Activated CD4-positive, alpha-beta T cell treated with anti-CD3 and anti-CD28 coated beads for 1 hour (primary cell): ENCODE measurements at regions not wholly inside any gene's neighbourhood (a gene's known extent, or its start where the extent isn't known, plus 50 kb on each side); places are given as distances from the start of the nearest gene placed in this dataset.

Experiments used
- DNase-seq: peaks from one replicate; pipeline ENCODE4 v3.0.0-alpha.2; 2020

- DNase-seq: no peak
Measured at GRCh38 chr2:134128746-134129145, 125.1 kb upstream of the MGAT5 start.

- no peak for DNase-seq
Measured at GRCh38 chr2:134129900-134130537, 123.9 kb upstream of the MGAT5 start.

- DNase-seq: no peak
Measured at GRCh38 chr2:134131681-134132489, 122.0 kb upstream of the MGAT5 start.

- DNase-seq: no peak
Measured at GRCh38 chr2:134132490-134132857, 121.4 kb upstream of the MGAT5 start.

GRCh38 chr2:134133622-134134312, 120.1 kb upstream of the MGAT5 start:
- DNase-seq: no peak

GRCh38 chr2:134134313-134134706, 119.6 kb upstream of the MGAT5 start:
- no peak for DNase-seq

- DNase-seq: no peak
Measured at GRCh38 chr2:134134827-134135226, 119.0 kb upstream of the MGAT5 start.

GRCh38 chr2:134135793-134136192, 118.1 kb upstream of the MGAT5 start:
- no peak for DNase-seq

GRCh38 chr2:134136731-134137130, 117.1 kb upstream of the MGAT5 start:
- no peak for DNase-seq

GRCh38 chr2:134137182-134137611, 116.7 kb upstream of the MGAT5 start:
- DNase-seq: no peak

- no peak for DNase-seq
Measured at GRCh38 chr2:134138115-134138514, 115.8 kb upstream of the MGAT5 start.

- DNase-seq: no peak
Measured at GRCh38 chr2:134139611-134140010, 114.3 kb upstream of the MGAT5 start.

GRCh38 chr2:134140251-134140661, 113.6 kb upstream of the MGAT5 start:
- DNase-seq: no peak

- no peak for DNase-seq
Measured at GRCh38 chr2:134141598-134142340, 112.1 kb upstream of the MGAT5 start.

- DNase-seq: no peak
Measured at GRCh38 chr2:134142341-134142738, 111.5 kb upstream of the MGAT5 start.

GRCh38 chr2:134142903-134143302, 111.0 kb upstream of the MGAT5 start:
- DNase-seq: no peak

GRCh38 chr2:134143568-134143967, 110.3 kb upstream of the MGAT5 start:
- no peak for DNase-seq

GRCh38 chr2:134144081-134144596, 109.7 kb upstream of the MGAT5 start:
- DNase-seq: no peak

GRCh38 chr2:134144651-134145050, 109.2 kb upstream of the MGAT5 start:
- no peak for DNase-seq

- DNase-seq: no peak
Measured at GRCh38 chr2:134145519-134145918, 108.4 kb upstream of the MGAT5 start.

- no peak for DNase-seq
Measured at GRCh38 chr2:134146161-134146560, 107.7 kb upstream of the MGAT5 start.

GRCh38 chr2:134146620-134147019, 107.3 kb upstream of the MGAT5 start:
- DNase-seq: no peak

- DNase-seq: no peak
Measured at GRCh38 chr2:134148172-134148571, 105.7 kb upstream of the MGAT5 start.
